K562 (cell line): ENCODE measurements at regions not wholly inside any gene's neighbourhood (a gene's known extent, or its start where the extent isn't known, plus 50 kb on each side); places are given as distances from the start of the nearest gene placed in this dataset.

Experiments
- ATAC-seq: fragments of 200-7000 bp; cut with Tn5 transposase; 3 replicates; pipeline ENCODE4 v1.9.1; 2020; ENCODE audit warnings: moderate library complexity
- BruUV-seq: library from RNA; stranded (reverse); fragments of 400-500 nt; replicated peaks from 2 replicates; lab custom pipeline; 2021; lab: Mats Ljungman, UMichigan
- CTCF ChIA-PET: fragments of 300-600 bp; formaldehyde crosslinking; extraction: SDS; loops from one replicate; lab custom pipeline; 2021; ENCODE audit warnings: low intra/inter-chr PET ratio; lab: Yijun Ruan, JAX
- POLR2A ChIA-PET: fragments of 300-600, 350-650 bp; sonication (Branson Sonifier 250); formaldehyde crosslinking; extraction: SDS; loops from one replicate; lab custom pipeline; 2021; ENCODE audit warnings: antibody characterized with exemption, inconsistent platforms; lab: Yijun Ruan, JAX
- DNase-seq, 4 experiments: peaks; one replicate each; pipeline versions ENCODE4 v3.0.0 to v3.0.0-alpha.2; 2011 to 2018; ENCODE audit warnings: low spot score in 3 of 4, mixed read lengths in 3 of 4; ENCODE audit errors: extremely low read depth in 1 of 4
- FAIRE-seq: peaks from 2 replicates; lab custom pipeline; 2011; peaks lifted over from hg19 to GRCh38; lab: Jason Lieb, UNC
- H2AFZ ChIP-seq: 2 replicates; pipeline ENCODE4 v1.6.0; 2011; ENCODE audit warnings: low read depth, low read length, control low read depth, inconsistent platforms
- H3K27ac ChIP-seq: fragments of 200-600 bp; 3 replicates; pipeline ENCODE4 v1.8.0; 2011; ENCODE audit warnings: low read depth, mild to moderate bottlenecking, control low read depth, inconsistent platforms, low read length, moderate library complexity, mixed read lengths; ENCODE audit errors: extremely low read depth
- H3K27me3 ChIP-seq, 2 experiments: fragments of 300-600 bp in 1 of 2; 2 replicates in 1 of 2; 3 replicates in 1 of 2; pipeline versions ENCODE4 v1.6.0 to v1.8.0; 2011; ENCODE audit warnings: inconsistent platforms in 2 of 2, low read length in 2 of 2, mild to moderate bottlenecking in 1 of 2, mixed read lengths in 1 of 2, moderate library complexity in 1 of 2; ENCODE audit not compliant: control insufficient read depth in 2 of 2, insufficient read depth in 2 of 2
- H3K36me3 ChIP-seq: fragments of 300-600 bp; 3 replicates; pipeline ENCODE4 v1.8.0; 2011; ENCODE audit warnings: mild to moderate bottlenecking, low read length, inconsistent platforms; ENCODE audit not compliant: control insufficient read depth, insufficient read depth
- H3K4me1 ChIP-seq, 2 experiments: fragments of 200-600 bp in 1 of 2; replicated peaks in 1 of 2; 2 replicates in 1 of 2; 3 replicates in 1 of 2; pipeline versions ENCODE4 v1.5.1 to v1.8.0; 2011; ENCODE audit warnings: inconsistent platforms in 2 of 2, low read length in 2 of 2, mild to moderate bottlenecking in 1 of 2, mixed read lengths in 1 of 2, moderate library complexity in 1 of 2; ENCODE audit not compliant: control insufficient read depth in 2 of 2, insufficient read depth in 2 of 2
- H3K4me2 ChIP-seq: 2 replicates; pipeline ENCODE4 v1.6.1; 2011; ENCODE audit warnings: low read length, control low read depth, inconsistent platforms, mixed read lengths; ENCODE audit not compliant: insufficient read depth
- H3K4me3 ChIP-seq: fragments of 200-600 bp; sonication (generic), shearing (Covaris generic); 2 replicates; pipeline ENCODE4 v1.5.1; 2016; ENCODE audit warnings: control low read depth, inconsistent platforms
- H3K79me2 ChIP-seq: fragments of 200-600 bp; 3 replicates; pipeline ENCODE4 v1.8.0; 2011; ENCODE audit warnings: low read length, inconsistent platforms; ENCODE audit not compliant: control insufficient read depth, insufficient read depth
- H3K9ac ChIP-seq, 2 experiments: 2 replicates each; pipeline versions ENCODE4 v1.6.0 to v1.6.1; 2011; ENCODE audit warnings: low read depth in 2 of 2, low read length in 2 of 2, control low read depth in 1 of 2, inconsistent platforms in 1 of 2, mild to moderate bottlenecking in 1 of 2, mixed read lengths in 1 of 2; ENCODE audit not compliant: insufficient read depth in 1 of 2
- H3K9me1 ChIP-seq: one replicate; pipeline ENCODE4 v1.6.0; 2011; ENCODE audit warnings: inconsistent platforms, mild to moderate bottlenecking, low read length, moderate library complexity; ENCODE audit not compliant: control insufficient read depth, insufficient read depth
- H3K9me3 ChIP-seq: replicated peaks from 2 replicates; pipeline ENCODE4 v1.5.1; 2011; ENCODE audit warnings: low read depth, low read length, inconsistent platforms; ENCODE audit not compliant: control insufficient read depth, insufficient read depth
- H4K20me1 ChIP-seq: replicated peaks from 2 replicates; pipeline ENCODE4 v1.6.1; 2011; ENCODE audit warnings: low read length, inconsistent platforms, mixed read lengths; ENCODE audit not compliant: control insufficient read depth, insufficient read depth
- ARID2 ChIP-seq: fragments of 450-650 bp; IDR thresholded peaks from 2 replicates; pipeline ENCODE4 v1.6.1; 2017; ENCODE audit warnings: antibody characterized with exemption, mild to moderate bottlenecking
- CC2D1A ChIP-seq: fragments of 450-650 bp; IDR thresholded peaks from 2 replicates; pipeline ENCODE4 v1.6.1; 2017; ENCODE audit warnings: mild to moderate bottlenecking
- CREB1 ChIP-seq, 2 experiments: sonication (generic) in 1 of 2; formaldehyde crosslinking in 1 of 2; IDR thresholded peaks; 2 replicates each; pipeline versions ENCODE4 v1.6.1 to v1.8.0; 2012 to 2022; ENCODE audit warnings: inconsistent platforms in 1 of 2, mild to moderate bottlenecking in 1 of 2, missing genetic modification reagents in 1 of 2, moderate library complexity in 1 of 2
- ESRRA ChIP-seq: fragments of 450-650 bp; IDR thresholded peaks from 2 replicates; pipeline ENCODE4 v1.6.1; 2014; ENCODE audit warnings: low read depth, mild to moderate bottlenecking, moderate library complexity, borderline replicate concordance
- FOXO4 ChIP-seq: fragments of 450-650 bp; formaldehyde crosslinking; IDR thresholded peaks from 2 replicates; pipeline ENCODE4 v1.4.0; 2020; ENCODE audit warnings: mild to moderate bottlenecking, moderate library complexity
- HMBOX1 ChIP-seq: sonication (generic); IDR thresholded peaks from 2 replicates; pipeline ENCODE4 v1.6.1; 2016
- KLF1 ChIP-seq: fragments of 450-650 bp; IDR thresholded peaks from 2 replicates; pipeline ENCODE4 v1.6.1; 2016; ENCODE audit warnings: missing genetic modification characterization, missing compliant biosample characterization
- NFYB ChIP-seq: IDR thresholded peaks from 2 replicates; pipeline ENCODE4 v1.6.1; 2011; ENCODE audit warnings: mild to moderate bottlenecking, moderate library complexity; ENCODE audit not compliant: insufficient read length; ENCODE audit errors: extremely low read depth
- NR2C1 ChIP-seq, 2 experiments: fragments of 450-650 bp; IDR thresholded peaks; 2 replicates each; pipeline ENCODE4 v1.6.1; 2017; ENCODE audit warnings: mild to moderate bottlenecking in 2 of 2, antibody characterized with exemption in 1 of 2, inconsistent platforms in 1 of 2, missing compliant biosample characterization in 1 of 2, missing genetic modification characterization in 1 of 2
- PTBP1 ChIP-seq: fragments of 200-400 bp; formaldehyde crosslinking; IDR thresholded peaks from 2 replicates; pipeline ENCODE4 v1.6.1; 2017; ENCODE audit warnings: low read depth, low read length
- TRIM28 ChIP-seq: fragments of 450-650 bp; IDR thresholded peaks from 2 replicates; pipeline ENCODE4 v1.6.1; 2017
- ZBTB26 ChIP-seq: fragments of 450-650 bp; formaldehyde crosslinking; IDR thresholded peaks from 2 replicates; pipeline ENCODE4 v1.4.0; 2022; ENCODE audit warnings: missing genetic modification characterization
- ZKSCAN1 ChIP-seq: fragments of 150-350 bp; IDR thresholded peaks from 2 replicates; pipeline ENCODE4 v1.6.1; 2016; ENCODE audit warnings: low read depth, low read length
- ZNF316 ChIP-seq: fragments of 450-650 bp; IDR thresholded peaks from 2 replicates; pipeline ENCODE4 v1.6.1; 2016
- WGBS: fragments of 100-300 bp; shearing (Covaris generic); methylation state at CpG from one replicate; pipeline ENCODE4 v1.1.6; 2016; ENCODE audit warnings: low coverage, mixed read lengths; ENCODE audit not compliant: insufficient coverage; ENCODE audit errors: missing lambda C conversion rate; 5-methylcytosine and 5-hydroxymethylcytosine counted together
- in situ Hi-C: fragments of 300-500 bp; cut with MboI; formaldehyde crosslinking; loops from 4 replicates; pipeline ENCODE4 v1.15.0; 2018; ENCODE audit warnings: inconsistent platforms, mixed read lengths
- intact Hi-C: fragments of 100-400 bp; cut with micrococcal nuclease; formaldehyde crosslinking; loops from 2 replicates; pipeline ENCODE4 v1.14.2; 2022

- no peak for DNase-seq
- H3K9me1 ChIP-seq = no peaks in the 10 kb centered on the region
- no peak for TF ChIP-seq PTBP1
- TF ChIP-seq CC2D1A = no peak
- TF ChIP-seq, all 486 proteins: peak for 0
- Histone ChIP-seq H3K79me2 (no peaks in the 10 kb centered on the region), H3K9ac (no peak overlapping the region), H3K9me3 (no peaks in the 10 kb centered on the region; the same call in 1 of the 2 replicates), H3K4me3 (no peak overlapping the region), H3K4me1 (no peaks in the 10 kb centered on the region), H3K27me3 (no peaks in the 10 kb centered on the region), H3K27ac (no peak overlapping the region), H2AFZ (no peak overlapping the region), H4K20me1 (no peaks in the 10 kb centered on the region), H3K36me3 (no peaks in the 10 kb centered on the region), H3K4me2 (no peak overlapping the region)
- ChIA-PET POLR2A (no interaction called here), CTCF (no interaction called here)
- FAIRE-seq (no peak), ATAC-seq (no peak)
- 0% methylated on average over 1 of the region's 1 CpG for WGBS
- BruUV-seq = no TSS peak
- in situ Hi-C loops (no loop called here), intact Hi-C loops (no loop called here)
These were observed 92.4 kb downstream of the CBLN1 start for GRCh38 chr16:49189286-49189685.

GRCh38 chr16:49183911-49184310 lies 97.7 kb downstream of the CBLN1 start:
- DNase-seq = peak; percentile 19 to 35 (median 24)
- FAIRE-seq = no peak
- peak; percentile 81 for ATAC-seq
- TF ChIP-seq CREB1 (IDR thresholded peaks at IDR 0.05) (no peak), CREB1 (CRISPR knock-in tag; IDR thresholded peaks at IDR 0.05) (no peak), ZNF316 (peak; percentile 48), NR2C1 (IDR thresholded peaks at IDR 0.05) (no peak), NR2C1 (tag; IDR thresholded peaks at IDR 0.05) (no peak), ZBTB26 (no peak), ZKSCAN1 (no peak), KLF1 (tag) (no peak), ARID2 (no peak), HMBOX1 (no peak), NFYB (no peak), ESRRA (no peak), FOXO4 (CRISPR knock-in tag) (no peak), TRIM28 (no peak)

More at GRCh38 chr16:49183911-49184310, 97.7 kb downstream of the CBLN1 start:
- intact Hi-C loops (no loop called here), in situ Hi-C loops (no loop called here)
- Histone ChIP-seq H2AFZ (no peak overlapping the region), H3K9me3 (no peaks in the 10 kb centered on the region; the same call in 1 of the 2 replicates), H3K4me3 (no peak overlapping the region), H3K4me1 (no peaks in the 10 kb centered on the region), H3K9me1 (no peaks in the 10 kb centered on the region), H3K4me2 (no peak overlapping the region), H3K27me3 (no peaks in the 10 kb centered on the region), H3K27ac (no peak overlapping the region), H3K9ac (no peak overlapping the region), H3K36me3 (no peaks in the 10 kb centered on the region), H4K20me1 (no peaks in the 10 kb centered on the region), H3K79me2 (no peaks in the 10 kb centered on the region)
- POLR2A ChIA-PET = no interaction called here
- WGBS = 0% methylated on average over 5 of the region's 5 CpGs
- CTCF ChIA-PET = interaction anchor here (0.8 kb wide), 1 partner anchor 497 kb away, joined by 3 read pairs; no protein-coding TSS in a partner anchor
- BruUV-seq = no TSS peak
